ENCODE measurements at regions not wholly inside any gene's neighbourhood (a gene's known extent, or its start where the extent isn't known, plus 50 kb on each side); places are given as distances from the start of the nearest gene placed in this dataset.

DNA sequence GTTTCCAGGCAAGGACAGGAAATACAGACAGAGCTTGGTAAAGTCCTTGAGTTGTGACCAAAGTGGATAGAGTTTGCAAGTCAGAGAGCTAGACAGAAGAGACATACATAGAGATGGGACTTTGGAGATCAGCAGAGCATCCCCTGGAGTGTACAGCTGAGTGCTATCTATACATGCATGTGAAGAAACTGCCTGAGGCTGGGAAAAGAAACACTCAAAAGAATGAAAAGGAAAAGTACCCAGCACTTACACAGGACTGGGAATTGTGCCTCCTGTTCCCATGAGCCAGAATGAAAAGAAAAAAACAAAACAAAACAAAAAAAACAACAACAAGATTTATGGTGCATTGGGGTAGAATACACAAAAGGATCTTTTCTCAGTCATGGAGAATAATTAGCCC is 606.4 kb downstream of the ZNF608 start:
- no peak for TF ChIP-seq CTCF (IDR thresholded peaks at IDR 0.05)
- TF ChIP-seq POLR2A (IDR thresholded peaks at IDR 0.05): no peak

Measured in right lobe of liver (tissue), 4 donors.